NCI-H2196 (cell line): ENCODE measurements at regions not wholly inside any gene's neighbourhood (a gene's known extent, or its start where the extent isn't known, plus 50 kb on each side); places are given as distances from the start of the nearest gene placed in this dataset.
"Not testable (repeated sequence)": the region's sequence is repeated elsewhere in the genome, so short reads cannot be mapped to it uniquely, and the experiment has no call there.

Source experiments
- DNase-seq: peaks from one replicate; lab custom pipeline; 2025; ENCODE audit not compliant: unreplicated experiment; lab: John Stamatoyannopoulos, UW

DNA sequence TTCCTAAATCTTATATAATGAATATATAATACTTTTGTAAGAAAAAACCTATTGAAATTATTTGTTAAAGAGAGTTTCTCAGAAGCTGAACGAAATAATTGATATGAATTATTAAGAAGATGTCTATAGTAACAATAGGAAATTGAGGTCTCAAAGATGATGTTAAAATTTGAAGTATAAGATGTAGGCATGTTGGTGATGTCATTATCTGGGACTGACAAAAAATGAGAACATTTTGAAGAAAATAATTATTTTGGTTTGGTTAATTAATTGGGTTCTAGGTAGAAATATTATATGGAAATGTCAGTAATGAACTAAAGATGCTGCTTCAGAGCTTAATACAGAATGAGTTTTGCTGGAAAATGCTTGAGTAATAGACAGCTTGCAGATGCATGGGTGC, 501.4 kb upstream of the ST8SIA4 start:
- no peak for DNase-seq

DNA sequence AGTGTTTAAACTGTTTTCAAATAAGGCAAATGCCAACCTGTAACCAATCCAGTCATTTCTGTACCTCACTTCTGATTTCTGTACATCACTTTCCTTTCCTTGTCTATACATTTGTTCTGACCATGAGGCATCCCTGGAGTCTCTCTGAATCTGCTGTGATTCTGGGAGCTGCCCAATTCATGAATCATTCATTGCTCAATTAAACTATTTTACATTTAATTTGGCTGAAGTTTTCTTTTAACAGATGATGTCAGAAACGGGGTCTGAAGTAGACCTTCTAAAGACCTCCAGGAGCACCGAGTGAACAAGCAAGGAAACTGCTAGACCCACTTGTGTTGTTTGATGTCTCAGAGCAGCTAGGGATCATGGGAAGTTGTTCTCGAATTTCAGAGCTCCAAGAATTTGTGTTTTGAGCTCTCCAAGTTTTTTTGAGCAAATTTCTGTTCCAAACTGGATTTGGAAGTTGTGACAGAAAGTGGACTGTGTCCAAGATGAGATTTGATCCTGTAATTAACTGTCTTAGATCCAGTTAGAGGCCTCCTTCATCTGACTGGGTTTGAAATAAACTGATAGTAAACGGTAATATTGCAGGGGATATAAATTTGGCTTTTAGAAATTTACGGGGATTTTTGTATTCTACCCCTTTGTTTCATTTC, 490.8 kb upstream of the ST8SIA4 start:
- DNase-seq, result no peak

DNA sequence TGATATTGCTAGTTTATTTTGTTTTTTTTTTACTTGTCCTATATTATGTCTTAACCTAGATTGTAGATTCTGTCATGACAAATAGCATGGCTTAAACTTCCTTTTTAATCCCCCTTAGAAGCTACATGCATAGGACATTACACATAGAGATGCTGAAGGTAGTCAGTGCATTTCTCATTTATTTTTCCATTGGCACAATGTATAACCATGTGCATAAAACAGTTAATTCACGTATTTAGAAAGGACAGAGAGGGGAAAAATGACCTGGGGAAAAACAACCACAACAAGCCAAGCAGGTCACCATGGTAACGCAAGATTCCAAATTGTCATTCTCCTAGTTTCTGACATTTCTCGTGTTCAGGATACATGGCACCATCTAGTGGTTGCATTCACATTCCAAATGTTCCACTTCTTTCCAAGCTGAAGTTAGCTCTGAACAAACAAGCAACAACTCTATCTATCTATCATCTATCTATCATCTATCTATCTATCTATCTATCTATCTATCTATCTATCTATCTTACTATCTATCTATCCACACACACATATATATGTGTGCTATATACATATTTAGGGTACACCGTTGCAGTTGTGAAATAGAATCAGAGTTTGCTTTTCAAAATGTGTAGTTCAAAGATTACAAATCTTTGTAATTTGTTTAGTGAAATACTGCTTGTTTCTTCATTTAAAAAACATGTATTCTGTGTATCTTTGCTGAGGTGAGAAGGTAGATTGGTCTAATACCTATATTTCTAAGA, 487.2 kb upstream of the ST8SIA4 start:
- peak; percentile 70 for DNase-seq

GRCh38 chr5:101385276-101385675, 482.2 kb upstream of the ST8SIA4 start:
- no peak for DNase-seq

- DNase-seq, result no peak
Observed at GRCh38 chr5:101370181-101370580, 467.1 kb upstream of the ST8SIA4 start.

DNA sequence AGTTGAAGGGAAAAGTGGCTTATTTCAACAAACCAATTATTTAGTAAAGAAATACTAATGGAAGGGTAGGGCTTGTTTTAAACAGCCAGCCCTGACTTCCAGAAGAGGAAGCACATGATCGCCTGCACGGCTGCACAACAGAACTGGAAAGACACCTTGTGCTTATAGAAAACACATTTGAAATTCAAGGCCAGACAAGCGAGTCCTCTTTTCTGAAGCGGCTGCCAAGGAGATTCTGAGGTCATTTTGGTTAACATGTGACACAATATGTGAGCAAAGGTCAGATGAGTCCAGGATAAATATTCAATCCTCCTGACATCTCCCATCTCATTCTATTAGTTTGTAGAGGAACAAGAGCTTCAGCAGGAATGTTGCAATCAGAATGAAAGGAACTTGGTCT, 461.4 kb upstream of the ST8SIA4 start:
- no peak for DNase-seq

- DNase-seq, result no peak
Observed at GRCh38 chr5:101362067-101362466, 459.0 kb upstream of the ST8SIA4 start.

- DNase-seq, result no peak
Observed at GRCh38 chr5:101346906-101347305, 443.8 kb upstream of the ST8SIA4 start.

DNA sequence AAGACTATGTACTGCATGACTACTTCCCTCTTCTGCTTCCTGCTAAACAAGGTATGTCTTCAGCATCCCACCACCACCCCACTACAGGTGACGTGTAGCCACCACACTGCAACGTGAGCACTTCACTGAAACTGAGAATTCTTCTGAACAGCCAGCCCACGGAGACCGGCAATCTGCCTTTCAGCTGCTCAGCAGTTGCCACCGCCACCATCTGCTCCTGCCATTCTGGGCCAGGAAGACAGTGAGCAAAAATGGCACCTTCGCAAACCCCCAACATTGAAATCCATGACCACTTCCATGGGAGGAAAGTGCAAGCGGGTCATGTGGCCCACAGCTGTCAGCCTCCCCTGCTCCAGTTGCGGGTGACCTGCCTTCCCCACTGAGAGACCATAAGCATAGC, 443.4 kb upstream of the ST8SIA4 start:
- no peak for DNase-seq

DNA sequence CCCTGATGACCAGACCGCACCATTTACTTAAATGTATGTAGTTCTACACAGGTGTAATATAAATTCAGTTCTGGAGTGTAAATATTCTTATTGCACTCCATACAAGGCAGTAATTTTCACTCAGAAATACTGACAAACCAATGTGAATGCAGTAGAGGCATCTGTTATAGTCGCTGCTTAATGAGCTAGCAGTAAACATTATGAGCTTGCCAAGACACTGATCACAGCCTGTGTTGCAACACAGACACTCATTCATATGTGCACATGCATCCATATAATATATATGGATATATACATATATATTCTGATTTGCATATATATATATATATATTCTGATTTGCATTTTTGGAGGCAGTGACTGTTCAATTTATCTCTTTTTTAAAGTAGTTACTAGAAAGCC, 435.1 kb upstream of the ST8SIA4 start:
- DNase-seq, result no peak

- no peak for DNase-seq
Observed at GRCh38 chr5:101327816-101328215, 424.7 kb upstream of the ST8SIA4 start.

DNA sequence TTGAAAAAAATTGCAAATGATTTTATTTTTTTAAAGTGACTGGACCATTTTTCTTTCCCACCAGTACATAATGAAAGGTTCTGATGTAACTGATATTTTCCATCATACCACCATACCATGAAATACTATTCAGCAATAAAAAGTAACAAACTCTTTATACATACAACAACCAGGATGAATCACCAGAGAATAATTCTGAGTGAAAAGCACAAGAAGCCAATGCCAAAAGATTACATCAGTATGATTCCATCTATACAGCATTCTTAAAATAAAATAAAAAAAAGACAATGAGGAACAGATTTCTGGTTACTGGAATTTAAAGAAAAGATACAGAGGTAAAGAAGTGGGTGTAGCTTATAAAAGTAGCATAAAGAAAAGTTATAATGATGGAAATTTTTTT, 423.7 kb upstream of the ST8SIA4 start:
- no peak for DNase-seq

DNA sequence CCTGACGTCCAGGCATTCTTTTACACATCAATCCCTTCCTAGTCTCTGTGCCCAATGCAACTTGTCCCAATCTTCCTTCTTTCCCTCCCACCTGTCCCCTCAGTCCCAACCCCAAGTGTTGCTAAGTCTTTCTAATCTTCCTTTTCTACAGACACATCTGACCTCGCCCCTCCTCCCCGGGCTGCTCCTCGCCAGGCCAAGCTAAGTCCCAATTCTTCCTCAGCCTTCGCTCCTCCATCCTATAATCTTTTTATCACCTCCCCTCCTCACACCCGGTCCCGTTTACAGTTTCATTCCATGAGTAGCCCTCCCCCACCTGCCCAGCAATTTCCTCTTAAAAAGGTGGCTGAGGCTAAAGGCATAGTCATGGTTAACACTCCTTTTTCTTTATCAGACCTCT, 413.3 kb upstream of the ST8SIA4 start:
- not testable (repeated sequence) for DNase-seq

GRCh38 chr5:101306391-101307137, 403.5 kb upstream of the ST8SIA4 start:
- DNase-seq, result peak; percentile 51

- no peak for DNase-seq
Observed at GRCh38 chr5:101296477-101296876, 393.4 kb upstream of the ST8SIA4 start.

GRCh38 chr5:101292199-101292598, 389.1 kb upstream of the ST8SIA4 start:
- DNase-seq, result no peak

- DNase-seq, result not testable (repeated sequence)
Observed at GRCh38 chr5:101290761-101291160, 387.7 kb upstream of the ST8SIA4 start.

- DNase-seq, result no peak
Observed at GRCh38 chr5:101288633-101289032, 385.6 kb upstream of the ST8SIA4 start.

DNA sequence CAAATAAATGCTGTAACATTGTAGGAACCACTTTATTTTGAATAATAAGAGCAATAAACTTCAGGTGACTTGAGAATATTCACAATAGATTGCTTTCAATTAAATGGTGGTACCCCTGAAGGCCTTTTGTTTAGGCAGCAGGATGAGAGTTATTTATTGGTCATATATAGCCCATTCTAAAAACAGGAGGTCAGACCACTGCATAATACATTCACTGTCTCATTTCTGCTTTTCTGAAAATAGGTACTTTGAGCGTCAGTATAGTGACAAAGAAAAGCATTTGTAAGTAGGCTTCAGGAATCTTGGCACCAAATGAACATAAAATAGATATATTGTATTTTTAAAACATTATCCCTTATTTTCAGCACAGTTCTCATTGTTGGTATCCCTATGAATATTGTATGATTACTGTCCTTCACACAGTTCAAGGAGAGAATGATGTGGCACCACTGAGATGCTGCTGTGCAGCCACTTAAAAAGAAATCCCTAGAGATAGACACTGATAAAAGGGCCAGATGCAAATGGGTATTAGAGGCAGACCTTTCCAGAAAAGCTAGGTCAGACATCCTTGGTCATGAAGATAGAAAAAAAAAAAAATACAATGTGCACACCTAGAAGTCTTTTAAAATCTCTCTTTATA, 381.8 kb upstream of the ST8SIA4 start:
- no peak for DNase-seq

DNA sequence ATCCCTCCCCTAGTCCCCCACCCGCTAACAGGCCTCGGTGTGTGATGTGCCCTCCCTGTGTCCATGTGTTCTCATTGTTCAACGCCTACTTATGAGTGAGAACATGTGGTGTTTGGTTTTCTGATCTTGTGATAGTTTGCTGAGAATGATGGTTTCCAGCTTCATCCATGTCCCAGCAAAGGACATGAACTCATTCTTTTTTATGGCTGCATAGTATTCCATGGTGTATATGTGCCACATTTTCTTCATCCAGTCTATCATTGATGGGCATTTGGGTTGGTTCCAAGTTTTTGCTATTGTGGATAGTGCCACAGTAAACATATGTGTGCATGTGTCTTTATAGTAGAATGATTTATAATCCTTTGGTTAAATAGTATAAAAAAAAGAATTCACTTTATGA, 380.9 kb upstream of the ST8SIA4 start:
- not testable (repeated sequence) for DNase-seq

DNA sequence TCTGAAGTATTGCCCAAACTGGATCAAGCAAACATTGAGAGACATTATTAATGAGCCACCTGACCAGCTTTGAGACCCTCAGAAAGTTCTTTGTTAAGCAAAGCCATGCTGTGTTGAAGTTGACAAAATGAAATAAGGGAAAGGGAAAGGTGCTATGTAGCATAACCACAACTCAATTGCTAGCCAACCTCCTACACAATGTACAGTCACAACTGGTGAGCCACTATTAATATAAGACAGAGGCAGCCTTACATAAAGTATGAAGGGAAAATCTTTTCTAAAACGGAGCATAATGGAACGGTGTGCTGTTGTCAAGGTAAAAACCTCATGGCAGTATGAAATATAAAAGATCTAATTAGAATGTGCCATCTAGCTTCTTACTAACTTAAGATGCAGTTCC, 375.8 kb upstream of the ST8SIA4 start:
- DNase-seq, result no peak
